ENCODE measurements at regions not wholly inside any gene's neighbourhood (a gene's known extent, or its start where the extent isn't known, plus 50 kb on each side); places are given as distances from the start of the nearest gene placed in this dataset.

- H3K27ac ChIP-seq (ENCODE audit: low read depth, low read length), result no peak overlapping the region
- peaks cover 4% of the 10 kb centered on the region for H3K9me3 ChIP-seq (ENCODE audit: control insufficient read depth, insufficient read depth, low read length)
- no peaks in the 10 kb centered on the region for H3K4me1 ChIP-seq (ENCODE audit: control insufficient read depth, insufficient read depth, low read length)
- H3K36me3 ChIP-seq (ENCODE audit: control insufficient read depth, insufficient read depth, low read length), result no peaks in the 10 kb centered on the region
- no peak overlapping the region for H3K4me3 ChIP-seq (ENCODE audit: low read depth, low read length)
- no peak for DNase-seq (ENCODE audit: low read depth in 4 of 6, low spot score in 6 of 6)
- WGBS (ENCODE audit: insufficient coverage), result 67% methylated on average over 3 of the region's 5 CpGs
- H3K27me3 ChIP-seq (ENCODE audit: control insufficient read depth, insufficient read depth, low read length), result no peaks in the 10 kb centered on the region
Measured at GRCh38 chr9:75229605-75230332, 141.5 kb downstream of the OSTF1 start.

GRCh38 chr9:75230469-75230868, 142.2 kb downstream of the OSTF1 start:
- Histone ChIP-seq H3K27ac (ENCODE audit: low read depth, low read length) (no peak overlapping the region), H3K27me3 (ENCODE audit: control insufficient read depth, insufficient read depth, low read length) (no peaks in the 10 kb centered on the region), H3K4me1 (ENCODE audit: control insufficient read depth, insufficient read depth, low read length) (no peaks in the 10 kb centered on the region), H3K36me3 (ENCODE audit: control insufficient read depth, insufficient read depth, low read length) (no peaks in the 10 kb centered on the region), H3K9me3 (ENCODE audit: control insufficient read depth, insufficient read depth, low read length) (peaks cover 4% of the 10 kb centered on the region), H3K4me3 (ENCODE audit: low read depth, low read length) (no peak overlapping the region)
- DNase-seq (ENCODE audit: low read depth in 4 of 6, low spot score in 6 of 6), result no peak
- WGBS (ENCODE audit: insufficient coverage), result no CpG with 5 or more reads among the region's 3 CpGs

- no peak overlapping the region for H3K4me3 ChIP-seq (ENCODE audit: low read depth, low read length)
- H3K9me3 ChIP-seq (ENCODE audit: control insufficient read depth, insufficient read depth, low read length), result peaks cover 4% of the 10 kb centered on the region
- no peak overlapping the region for H3K27ac ChIP-seq (ENCODE audit: low read depth, low read length)
- no peak for DNase-seq (ENCODE audit: low read depth in 4 of 6, low spot score in 6 of 6)
- no peaks in the 10 kb centered on the region for H3K4me1 ChIP-seq (ENCODE audit: control insufficient read depth, insufficient read depth, low read length)
- no peaks in the 10 kb centered on the region for H3K27me3 ChIP-seq (ENCODE audit: control insufficient read depth, insufficient read depth, low read length)
- H3K36me3 ChIP-seq (ENCODE audit: control insufficient read depth, insufficient read depth, low read length), result no peaks in the 10 kb centered on the region
- 90% methylated on average over 2 of the region's 2 CpGs for WGBS (ENCODE audit: insufficient coverage)
Measured at GRCh38 chr9:75231167-75231566, 142.9 kb downstream of the OSTF1 start.

- no peak for DNase-seq (ENCODE audit: low read depth in 4 of 6, low spot score in 6 of 6)
Measured at GRCh38 chr9:75233011-75233410, 144.7 kb downstream of the OSTF1 start.

GRCh38 chr9:75235632-75236031, 147.3 kb downstream of the OSTF1 start:
- DNase-seq (ENCODE audit: low read depth in 4 of 6, low spot score in 6 of 6), result no peak
- 96% methylated on average over 2 of the region's 2 CpGs for WGBS (ENCODE audit: insufficient coverage)
- Histone ChIP-seq H3K4me3 (ENCODE audit: low read depth, low read length) (no peak overlapping the region), H3K27ac (ENCODE audit: low read depth, low read length) (no peak overlapping the region), H3K4me1 (ENCODE audit: control insufficient read depth, insufficient read depth, low read length) (no peaks in the 10 kb centered on the region), H3K9me3 (ENCODE audit: control insufficient read depth, insufficient read depth, low read length) (peaks cover 1% of the 10 kb centered on the region), H3K27me3 (ENCODE audit: control insufficient read depth, insufficient read depth, low read length) (no peaks in the 10 kb centered on the region), H3K36me3 (ENCODE audit: control insufficient read depth, insufficient read depth, low read length) (no peaks in the 10 kb centered on the region)

More at GRCh38 chr9:75233011-75233410, 144.7 kb downstream of the OSTF1 start:
- Histone ChIP-seq H3K27me3 (ENCODE audit: control insufficient read depth, insufficient read depth, low read length) (no peaks in the 10 kb centered on the region), H3K36me3 (ENCODE audit: control insufficient read depth, insufficient read depth, low read length) (no peaks in the 10 kb centered on the region), H3K4me1 (ENCODE audit: control insufficient read depth, insufficient read depth, low read length) (no peaks in the 10 kb centered on the region), H3K27ac (ENCODE audit: low read depth, low read length) (no peak overlapping the region), H3K4me3 (ENCODE audit: low read depth, low read length) (no peak overlapping the region), H3K9me3 (ENCODE audit: control insufficient read depth, insufficient read depth, low read length) (peaks cover 1% of the 10 kb centered on the region)
- no CpG with 5 or more reads among the region's 5 CpGs for WGBS (ENCODE audit: insufficient coverage)

- Histone ChIP-seq H3K27ac (ENCODE audit: low read depth, low read length) (no peak overlapping the region), H3K4me1 (ENCODE audit: control insufficient read depth, insufficient read depth, low read length) (no peaks in the 10 kb centered on the region), H3K36me3 (ENCODE audit: control insufficient read depth, insufficient read depth, low read length) (no peaks in the 10 kb centered on the region), H3K9me3 (ENCODE audit: control insufficient read depth, insufficient read depth, low read length) (peaks cover 1% of the 10 kb centered on the region), H3K27me3 (ENCODE audit: control insufficient read depth, insufficient read depth, low read length) (no peaks in the 10 kb centered on the region), H3K4me3 (ENCODE audit: low read depth, low read length) (no peak overlapping the region)
- peak in 2 of 6 donors; percentile 15 to 41 for DNase-seq (ENCODE audit: low read depth in 4 of 6, low spot score in 6 of 6)
- WGBS (ENCODE audit: insufficient coverage), result 45% methylated on average over 10 of the region's 11 CpGs
Measured at GRCh38 chr9:75238311-75238976, 150.1 kb downstream of the OSTF1 start.

GRCh38 chr9:75239176-75239575, 150.9 kb downstream of the OSTF1 start:
- Histone ChIP-seq H3K27me3 (ENCODE audit: control insufficient read depth, insufficient read depth, low read length) (no peaks in the 10 kb centered on the region), H3K4me3 (ENCODE audit: low read depth, low read length) (no peak overlapping the region), H3K9me3 (ENCODE audit: control insufficient read depth, insufficient read depth, low read length) (peaks cover 1% of the 10 kb centered on the region), H3K4me1 (ENCODE audit: control insufficient read depth, insufficient read depth, low read length) (no peaks in the 10 kb centered on the region), H3K27ac (ENCODE audit: low read depth, low read length) (no peak overlapping the region), H3K36me3 (ENCODE audit: control insufficient read depth, insufficient read depth, low read length) (no peaks in the 10 kb centered on the region)
- no peak for DNase-seq (ENCODE audit: low read depth in 4 of 6, low spot score in 6 of 6)
- WGBS (ENCODE audit: insufficient coverage), result 59% methylated on average over 6 of the region's 6 CpGs

GRCh38 chr9:75242426-75242825, 154.1 kb downstream of the OSTF1 start:
- no CpG with 5 or more reads among the region's 1 CpG for WGBS (ENCODE audit: insufficient coverage)
- Histone ChIP-seq H3K36me3 (ENCODE audit: control insufficient read depth, insufficient read depth, low read length) (no peaks in the 10 kb centered on the region), H3K4me1 (ENCODE audit: control insufficient read depth, insufficient read depth, low read length) (no peaks in the 10 kb centered on the region), H3K9me3 (ENCODE audit: control insufficient read depth, insufficient read depth, low read length) (peaks cover 4% of the 10 kb centered on the region), H3K27ac (ENCODE audit: low read depth, low read length) (no peak overlapping the region), H3K27me3 (ENCODE audit: control insufficient read depth, insufficient read depth, low read length) (no peaks in the 10 kb centered on the region), H3K4me3 (ENCODE audit: low read depth, low read length) (no peak overlapping the region)
- no peak for DNase-seq (ENCODE audit: low read depth in 4 of 6, low spot score in 6 of 6)

GRCh38 chr9:75246949-75247348, 158.6 kb downstream of the OSTF1 start:
- Histone ChIP-seq H3K4me1 (ENCODE audit: control insufficient read depth, insufficient read depth, low read length) (no peaks in the 10 kb centered on the region), H3K27me3 (ENCODE audit: control insufficient read depth, insufficient read depth, low read length) (no peaks in the 10 kb centered on the region), H3K4me3 (ENCODE audit: low read depth, low read length) (no peak overlapping the region), H3K36me3 (ENCODE audit: control insufficient read depth, insufficient read depth, low read length) (no peaks in the 10 kb centered on the region), H3K9me3 (ENCODE audit: control insufficient read depth, insufficient read depth, low read length) (peaks cover 4% of the 10 kb centered on the region), H3K27ac (ENCODE audit: low read depth, low read length) (no peak overlapping the region)
- DNase-seq (ENCODE audit: low read depth in 4 of 6, low spot score in 6 of 6), result no peak
- 87% methylated on average over 3 of the region's 3 CpGs for WGBS (ENCODE audit: insufficient coverage)

- Histone ChIP-seq H3K4me1 (ENCODE audit: control insufficient read depth, insufficient read depth, low read length) (no peaks in the 10 kb centered on the region), H3K27ac (ENCODE audit: low read depth, low read length) (no peak overlapping the region), H3K9me3 (ENCODE audit: control insufficient read depth, insufficient read depth, low read length) (no peaks in the 10 kb centered on the region), H3K4me3 (ENCODE audit: low read depth, low read length) (no peak overlapping the region), H3K36me3 (ENCODE audit: control insufficient read depth, insufficient read depth, low read length) (no peaks in the 10 kb centered on the region), H3K27me3 (ENCODE audit: control insufficient read depth, insufficient read depth, low read length) (no peaks in the 10 kb centered on the region)
- DNase-seq (ENCODE audit: low read depth in 4 of 6, low spot score in 6 of 6), result peak; percentile 28 to 92 (median 52)
- 93% methylated on average over 1 of the region's 3 CpGs for WGBS (ENCODE audit: insufficient coverage)
Measured at GRCh38 chr9:75265525-75265972, 177.2 kb downstream of the OSTF1 start.
